GM20000 (cell line): ENCODE measurements at regions not wholly inside any gene's neighbourhood (a gene's known extent, or its start where the extent isn't known, plus 50 kb on each side); places are given as distances from the start of the nearest gene placed in this dataset.

ENCODE experiments used
- DNase-seq: peaks from one replicate; pipeline ENCODE4 v3.0.0; 2012; ENCODE audit warnings: low spot score
- TF ChIP-seq, protein P1 (sequence below): IDR thresholded peaks from 2 replicates; pipeline ENCODE4 v1.5.1; 2012; ENCODE audit warnings: mild to moderate bottlenecking, control low read depth; ENCODE audit errors: extremely low read depth, missing control alignments

DNA sequence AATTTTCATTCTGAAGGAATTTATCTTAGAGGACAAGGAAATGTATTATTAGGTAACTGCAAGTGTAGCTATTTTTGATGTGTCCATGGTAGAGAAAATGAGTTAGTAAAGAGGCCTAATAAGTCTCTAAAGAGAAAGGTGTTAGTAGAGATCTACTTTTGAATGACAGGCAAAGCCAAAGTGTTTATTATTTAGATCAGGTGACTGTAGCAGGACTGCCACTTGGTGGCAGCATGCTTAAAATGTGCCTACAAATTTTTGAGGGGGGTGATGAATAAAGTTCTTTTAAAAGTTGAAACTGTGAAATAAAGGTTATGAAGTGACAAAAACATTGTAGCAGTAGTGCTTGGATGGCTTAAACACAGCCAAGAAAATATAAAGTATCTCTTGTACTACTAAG lies 421.5 kb upstream of the MEIS1 start:
- TF ChIP-seq, protein P1, sequence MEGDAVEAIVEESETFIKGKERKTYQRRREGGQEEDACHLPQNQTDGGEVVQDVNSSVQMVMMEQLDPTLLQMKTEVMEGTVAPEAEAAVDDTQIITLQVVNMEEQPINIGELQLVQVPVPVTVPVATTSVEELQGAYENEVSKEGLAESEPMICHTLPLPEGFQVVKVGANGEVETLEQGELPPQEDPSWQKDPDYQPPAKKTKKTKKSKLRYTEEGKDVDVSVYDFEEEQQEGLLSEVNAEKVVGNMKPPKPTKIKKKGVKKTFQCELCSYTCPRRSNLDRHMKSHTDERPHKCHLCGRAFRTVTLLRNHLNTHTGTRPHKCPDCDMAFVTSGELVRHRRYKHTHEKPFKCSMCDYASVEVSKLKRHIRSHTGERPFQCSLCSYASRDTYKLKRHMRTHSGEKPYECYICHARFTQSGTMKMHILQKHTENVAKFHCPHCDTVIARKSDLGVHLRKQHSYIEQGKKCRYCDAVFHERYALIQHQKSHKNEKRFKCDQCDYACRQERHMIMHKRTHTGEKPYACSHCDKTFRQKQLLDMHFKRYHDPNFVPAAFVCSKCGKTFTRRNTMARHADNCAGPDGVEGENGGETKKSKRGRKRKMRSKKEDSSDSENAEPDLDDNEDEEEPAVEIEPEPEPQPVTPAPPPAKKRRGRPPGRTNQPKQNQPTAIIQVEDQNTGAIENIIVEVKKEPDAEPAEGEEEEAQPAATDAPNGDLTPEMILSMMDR = no peak
- no peak for DNase-seq

DNA sequence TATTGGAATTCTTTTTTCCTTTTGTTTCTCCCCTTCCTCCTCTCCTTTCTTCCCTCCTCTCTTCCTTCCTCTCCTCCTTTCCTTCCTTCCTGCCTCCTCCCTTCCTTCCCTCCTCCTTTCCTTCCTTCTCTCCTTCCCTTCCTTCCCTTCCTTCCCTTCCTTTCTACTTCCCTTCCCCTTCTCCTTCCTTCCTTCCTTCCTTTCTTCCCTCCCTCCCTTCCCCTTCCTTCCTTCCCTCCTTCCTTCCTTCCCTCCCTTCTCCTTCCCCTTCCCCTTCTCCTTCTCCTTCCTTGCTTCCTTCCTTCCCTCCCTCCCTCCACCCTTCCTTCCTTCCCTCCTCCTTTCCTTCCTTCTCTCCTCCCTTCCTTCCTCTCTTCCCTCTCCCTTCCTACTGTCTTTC lies 431.0 kb upstream of the MEIS1 start:
- TF ChIP-seq, protein P1 = no peak

DNA sequence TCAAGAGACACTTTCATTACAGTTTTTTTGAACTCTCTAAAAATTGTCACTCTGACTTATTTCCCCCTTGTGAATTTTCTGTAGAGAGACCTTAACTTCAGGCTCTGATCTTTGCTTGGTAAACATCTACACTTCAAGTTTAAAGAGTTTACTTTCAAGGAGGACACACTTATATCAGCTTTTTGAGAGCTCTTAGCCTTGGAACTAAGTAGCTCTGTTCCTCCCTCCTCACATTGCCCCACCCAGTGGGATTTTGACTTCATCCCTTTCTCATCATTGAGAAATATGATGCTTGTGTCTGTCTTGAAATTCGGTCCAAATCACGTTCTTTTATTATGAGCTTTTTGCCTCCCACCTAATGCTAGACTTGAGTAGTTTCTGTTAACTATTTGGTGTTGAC lies 433.4 kb upstream of the MEIS1 start:
- DNase-seq = no peak
- TF ChIP-seq, protein P1 = no peak

More for the DNA sequence above, 431.0 kb upstream of the MEIS1 start:
- no peak for DNase-seq

- TF ChIP-seq, protein P1 = no peak
These were observed 434.0 kb upstream of the MEIS1 start for GRCh38 chr2:66000901-66001300.

GRCh38 chr2:65999796-66000195 lies 435.1 kb upstream of the MEIS1 start:
- DNase-seq = no peak
- TF ChIP-seq, protein P1 = no peak

More at GRCh38 chr2:66000901-66001300, 434.0 kb upstream of the MEIS1 start:
- DNase-seq = no peak

DNA sequence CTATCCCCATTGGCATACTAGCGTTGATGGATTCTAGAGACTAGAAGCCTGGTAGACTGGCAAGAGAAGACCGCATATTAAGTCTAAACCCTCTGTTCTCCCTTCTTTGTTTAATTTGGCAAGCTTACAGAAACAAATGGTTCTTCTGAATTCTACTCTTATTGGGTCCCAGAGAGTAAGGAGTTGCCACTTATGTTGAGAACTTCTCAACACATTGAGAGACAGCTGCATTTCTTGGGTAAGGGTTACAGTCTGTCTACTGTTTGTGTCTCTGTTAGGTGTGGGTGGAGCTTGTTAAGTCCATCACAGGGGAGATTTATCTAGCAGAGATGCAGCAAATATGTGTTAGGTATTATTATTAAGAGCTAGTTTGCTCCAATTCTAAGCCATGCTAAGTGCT lies 435.8 kb upstream of the MEIS1 start:
- TF ChIP-seq, protein P1 = no peak
- no peak for DNase-seq

DNA sequence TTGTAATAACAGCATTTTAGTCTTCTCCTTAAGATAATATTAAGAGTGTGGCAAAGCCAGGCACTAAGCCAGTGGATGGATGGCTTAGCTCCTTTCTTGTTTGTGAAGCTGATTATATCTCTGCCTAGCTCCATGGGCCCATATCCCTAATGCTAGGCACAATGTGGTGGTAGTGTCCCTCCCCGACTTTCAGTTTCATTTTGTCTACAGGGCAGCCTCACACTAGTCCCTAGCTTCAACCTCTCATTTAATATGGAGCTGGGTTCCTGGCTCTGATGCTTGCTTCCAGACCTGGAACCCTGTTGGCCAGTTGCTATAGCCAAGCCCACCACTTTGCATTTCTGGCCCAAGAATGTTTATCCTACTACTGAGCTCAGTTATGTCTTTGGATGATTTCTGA lies 437.0 kb upstream of the MEIS1 start:
- TF ChIP-seq, protein P1 = no peak
- no peak for DNase-seq
